Right atrium auricular region (tissue), 2 donors: ENCODE measurements at regions not wholly inside any gene's neighbourhood (a gene's known extent, or its start where the extent isn't known, plus 50 kb on each side); places are given as distances from the start of the nearest gene placed in this dataset.

Experiments
- DNase-seq: peaks from one replicate; pipeline ENCODE4 v3.0.0-alpha.2; 2019; ENCODE audit warnings: low spot score
- H3K27ac ChIP-seq, 2 donors: fragments of 200-600 bp; sonication (generic); 1 replicate in 1 of 2; 2 replicates in 1 of 2; pipeline ENCODE4 v1.5.1; 2016 to 2019
- H3K27me3 ChIP-seq, 2 donors: fragments of 200-600 bp; sonication (generic); one replicate each; pipeline versions ENCODE4 v1.5.1 to v1.6.0; 2017 to 2019
- H3K36me3 ChIP-seq: fragments of 200-600 bp; sonication (generic); one replicate; pipeline ENCODE4 v1.5.1; 2016
- H3K4me1 ChIP-seq, 2 donors: fragments of 200-600 bp; sonication (generic); one replicate each; pipeline versions ENCODE4 v1.5.1 to v1.6.0; 2017 to 2019
- H3K4me3 ChIP-seq, 2 donors: fragments of 200-600 bp; sonication (generic); 1 replicate in 1 of 2; 2 replicates in 1 of 2; pipeline ENCODE4 v1.5.1; 2017 to 2019; ENCODE audit warnings: mild to moderate bottlenecking in 1 of 2, moderate library complexity in 1 of 2
- H3K9me3 ChIP-seq, 2 donors: fragments of 200-600 bp; sonication (generic); one replicate each; pipeline ENCODE4 v1.5.1; 2019
- CTCF ChIP-seq, 2 donors: fragments of 200-600 bp; sonication (generic); IDR thresholded peaks; one replicate each; pipeline ENCODE4 v1.5.1; 2019; ENCODE audit warnings: antibody characterized with exemption in 2 of 2

- H3K27ac ChIP-seq = no peak overlapping the region
- DNase-seq = no peak
- H3K36me3 ChIP-seq = no peaks in the 10 kb centered on the region
These were observed 709.3 kb downstream of the DCDC2C start for GRCh38 chr2:4412637-4413187.

GRCh38 chr2:4415171-4415570, 711.8 kb downstream of the DCDC2C start:
- H3K4me1 ChIP-seq = no peaks in the 10 kb centered on the region
- no peak overlapping the region for H3K27ac ChIP-seq
- no peak overlapping the region for H3K4me3 ChIP-seq
- DNase-seq = no peak
- no peaks in the 10 kb centered on the region for H3K27me3 ChIP-seq
- TF ChIP-seq CTCF (IDR thresholded peaks at IDR 0.05) = no peak
- H3K9me3 ChIP-seq = no peaks in the 10 kb centered on the region
- no peaks in the 10 kb centered on the region for H3K36me3 ChIP-seq

More at GRCh38 chr2:4412637-4413187, 709.3 kb downstream of the DCDC2C start:
- TF ChIP-seq CTCF (IDR thresholded peaks at IDR 0.05) = no peak
- no peaks in the 10 kb centered on the region for H3K9me3 ChIP-seq
- no peaks in the 10 kb centered on the region for H3K27me3 ChIP-seq
- no peak overlapping the region for H3K4me3 ChIP-seq
- no peaks in the 10 kb centered on the region for H3K4me1 ChIP-seq

GRCh38 chr2:4415810-4416413, 712.5 kb downstream of the DCDC2C start:
- H3K4me3 ChIP-seq = no peak overlapping the region
- DNase-seq = no peak
- H3K36me3 ChIP-seq = no peaks in the 10 kb centered on the region
- H3K9me3 ChIP-seq = no peaks in the 10 kb centered on the region
- H3K27me3 ChIP-seq = no peaks in the 10 kb centered on the region
- H3K27ac ChIP-seq = no peak overlapping the region
- no peaks in the 10 kb centered on the region for H3K4me1 ChIP-seq
- TF ChIP-seq CTCF (IDR thresholded peaks at IDR 0.05) = no peak

GRCh38 chr2:4416431-4416830, 713.1 kb downstream of the DCDC2C start:
- H3K9me3 ChIP-seq = no peaks in the 10 kb centered on the region

GRCh38 chr2:4417771-4418170, 714.4 kb downstream of the DCDC2C start:
- no peaks in the 10 kb centered on the region for H3K4me1 ChIP-seq
- DNase-seq = no peak
- no peak for TF ChIP-seq CTCF (IDR thresholded peaks at IDR 0.05)

More at GRCh38 chr2:4416431-4416830, 713.1 kb downstream of the DCDC2C start:
- Histone ChIP-seq H3K27me3 (no peaks in the 10 kb centered on the region), H3K27ac (no peak overlapping the region), H3K36me3 (no peaks in the 10 kb centered on the region), H3K4me1 (no peaks in the 10 kb centered on the region), H3K4me3 (no peak overlapping the region)
- no peak for DNase-seq
- TF ChIP-seq CTCF (IDR thresholded peaks at IDR 0.05) = no peak

GRCh38 chr2:4420032-4420431, 716.7 kb downstream of the DCDC2C start:
- Histone ChIP-seq H3K27ac (no peak overlapping the region), H3K4me3 (no peak overlapping the region), H3K9me3 (no peaks in the 10 kb centered on the region), H3K27me3 (no peaks in the 10 kb centered on the region), H3K4me1 (no peaks in the 10 kb centered on the region), H3K36me3 (no peaks in the 10 kb centered on the region)
- no peak for DNase-seq
- no peak for TF ChIP-seq CTCF (IDR thresholded peaks at IDR 0.05)

More at GRCh38 chr2:4417771-4418170, 714.4 kb downstream of the DCDC2C start:
- Histone ChIP-seq H3K4me3 (no peak overlapping the region), H3K36me3 (no peaks in the 10 kb centered on the region), H3K27me3 (no peaks in the 10 kb centered on the region), H3K9me3 (no peaks in the 10 kb centered on the region), H3K27ac (no peak overlapping the region)
